Pancreas (tissue), 10 donors: ENCODE measurements at regions not wholly inside any gene's neighbourhood (a gene's known extent, or its start where the extent isn't known, plus 50 kb on each side); places are given as distances from the start of the nearest gene placed in this dataset.

ENCODE experiments used
- ATAC-seq, 4 donors: fragments of 200-7000 bp; cut with Tn5 transposase; one replicate each; pipeline versions ENCODE4 v1.8.0 to v1.9.1; 2020; ENCODE audit warnings: mild to moderate bottlenecking in 4 of 4, moderate library complexity in 4 of 4
- DNase-seq, 6 donors: peaks; one replicate each; pipeline ENCODE4 v3.0.0-alpha.2; 2020
- FAIRE-seq: peaks from 2 replicates; lab custom pipeline; 2012; peaks lifted over from hg19 to GRCh38; lab: Jason Lieb, UNC
- H3K27ac ChIP-seq, 4 donors: fragments of 200-600 bp; sonication (generic); 1 replicate in 3 of 4; 2 replicates in 1 of 4; pipeline versions ENCODE4 v1.5.0 to v1.8.0; 2020
- H3K27me3 ChIP-seq, 4 donors: fragments of 200-600 bp; one replicate each; pipeline ENCODE4 v1.8.0; 2021
- H3K36me3 ChIP-seq, 3 donors: fragments of 200-600 bp; sonication (generic) in 1 of 3; one replicate each; pipeline versions ENCODE4 v1.5.0 to v1.8.0; 2020 to 2021
- H3K4me1 ChIP-seq, 3 donors: fragments of 200-600 bp; one replicate each; pipeline ENCODE4 v1.8.0; 2021
- H3K4me3 ChIP-seq, 4 donors: fragments of 200-600 bp; sonication (generic) in 2 of 4; one replicate each; pipeline versions ENCODE4 v1.5.0 to v1.8.0; 2020 to 2021
- H3K9me3 ChIP-seq, 4 donors: fragments of 200-600 bp; one replicate each; pipeline ENCODE4 v1.8.0; 2021
- WGBS, 2 donors: extraction: QIAGEN DNeasy Blood & Tissue Kit; methylation state at CpG; one replicate each; pipeline ENCODE4 v1.1.7; 2013; 5-methylcytosine and 5-hydroxymethylcytosine counted together
- intact Hi-C, 3 donors: fragments of 100-400 bp; cut with DNase I; formaldehyde crosslinking; loops; one replicate each; pipeline versions ENCODE4 v1.11.1 to v1.14.2; 2022
- TF ChIP-seq, protein P1 (sequence below), 4 donors: fragments of 200-600 bp; sonication (generic) in 3 of 4; IDR thresholded peaks; one replicate each; pipeline versions ENCODE4 v1.5.0 to v1.8.0; 2021; ENCODE audit warnings: antibody characterized with exemption in 4 of 4
- donor health status: healthy with polysubstance abuse.
- donor health status: DM: no; HTN: no; CAD: no; lungs with moderate emphysema.
- donor health status: DM: no; HTN: no; CAD: no.
- donor health status: control.
- donor health status: control.
- donor health status: Bipolar disorder and iron deficiency.
- donor health status: DM: yes; HTN: yes; CAD: no.
- donor health status: DM: no; HTN: no; CAD: no.
- donor health status: DM: no; HTN: no; CAD: no.
- donor health status: DM: yes; HTN: yes; CAD: no.

GRCh38 chr1:58901008-58901407 lies 117.2 kb upstream of the JUN start:
- DNase-seq (no peak), FAIRE-seq (no peak), ATAC-seq (peak in 2 of 4 donors; percentile 1)
- intact Hi-C loops, result no loop called here
- no peaks in the 10 kb centered on the region for H3K36me3 ChIP-seq
- H3K9me3 ChIP-seq, result no peaks in the 10 kb centered on the region
- TF ChIP-seq, protein P1, sequence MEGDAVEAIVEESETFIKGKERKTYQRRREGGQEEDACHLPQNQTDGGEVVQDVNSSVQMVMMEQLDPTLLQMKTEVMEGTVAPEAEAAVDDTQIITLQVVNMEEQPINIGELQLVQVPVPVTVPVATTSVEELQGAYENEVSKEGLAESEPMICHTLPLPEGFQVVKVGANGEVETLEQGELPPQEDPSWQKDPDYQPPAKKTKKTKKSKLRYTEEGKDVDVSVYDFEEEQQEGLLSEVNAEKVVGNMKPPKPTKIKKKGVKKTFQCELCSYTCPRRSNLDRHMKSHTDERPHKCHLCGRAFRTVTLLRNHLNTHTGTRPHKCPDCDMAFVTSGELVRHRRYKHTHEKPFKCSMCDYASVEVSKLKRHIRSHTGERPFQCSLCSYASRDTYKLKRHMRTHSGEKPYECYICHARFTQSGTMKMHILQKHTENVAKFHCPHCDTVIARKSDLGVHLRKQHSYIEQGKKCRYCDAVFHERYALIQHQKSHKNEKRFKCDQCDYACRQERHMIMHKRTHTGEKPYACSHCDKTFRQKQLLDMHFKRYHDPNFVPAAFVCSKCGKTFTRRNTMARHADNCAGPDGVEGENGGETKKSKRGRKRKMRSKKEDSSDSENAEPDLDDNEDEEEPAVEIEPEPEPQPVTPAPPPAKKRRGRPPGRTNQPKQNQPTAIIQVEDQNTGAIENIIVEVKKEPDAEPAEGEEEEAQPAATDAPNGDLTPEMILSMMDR (IDR thresholded peaks at IDR 0.05), result no peak
- peaks cover 7 to 62% (median 60%) of the 10 kb centered on the region in 3 donors for H3K4me1 ChIP-seq
- H3K27ac ChIP-seq, result no peak overlapping the region
- WGBS, 2 donors, result 40 to 46% methylated on average over 1 of the region's 1 CpG
- H3K4me3 ChIP-seq, result no peak overlapping the region
- H3K27me3 ChIP-seq, result no peaks in the 10 kb centered on the region

GRCh38 chr1:58902830-58903513 lies 119.1 kb upstream of the JUN start:
- 11 to 18% methylated on average over 12 of the region's 12 CpGs for WGBS, 2 donors
- no peaks in the 10 kb centered on the region for H3K9me3 ChIP-seq
- ATAC-seq (peak; percentile 0 to 7 (median 6)), DNase-seq (no peak), FAIRE-seq (no peak)
- intact Hi-C loops, result no loop called here
- H3K36me3 ChIP-seq, result no peaks in the 10 kb centered on the region
- H3K27me3 ChIP-seq, result no peaks in the 10 kb centered on the region
- H3K27ac ChIP-seq, result peak overlapping the region; percentile 89 to 98 (median 95)
- peaks cover 0 to 44% (median 43%) of the 10 kb centered on the region in 3 donors for H3K4me1 ChIP-seq
- TF ChIP-seq, protein P1 (IDR thresholded peaks at IDR 0.05), result no peak
- H3K4me3 ChIP-seq, result peak overlapping the region; percentile 30 to 53 (median 38)

- peak overlapping the region; percentile 89 to 98 (median 95) for H3K27ac ChIP-seq
- peak overlapping the region; percentile 30 to 53 (median 38) for H3K4me3 ChIP-seq
- TF ChIP-seq, protein P1 (IDR thresholded peaks at IDR 0.05), result no peak
- no peaks in the 10 kb centered on the region for H3K9me3 ChIP-seq
- H3K4me1 ChIP-seq, result peaks cover 0 to 40% (median 37%) of the 10 kb centered on the region in 3 donors
- FAIRE-seq, result no peak
- no peaks in the 10 kb centered on the region for H3K36me3 ChIP-seq
- intact Hi-C loops, result no loop called here
- H3K27me3 ChIP-seq, result no peaks in the 10 kb centered on the region
- DNase-seq, result peak; percentile 93 to 96 (median 94)
- WGBS, 2 donors, result 0% methylated on average over 63 to 70 of the region's 70 CpGs
- ATAC-seq, result peak; percentile 86 to 94 (median 93)
Observed at GRCh38 chr1:58903514-58904298, 119.9 kb upstream of the JUN start.

GRCh38 chr1:58904299-58905125 lies 120.7 kb upstream of the JUN start:
- peak overlapping the region; percentile 30 to 53 (median 38) for H3K4me3 ChIP-seq
- H3K36me3 ChIP-seq, result no peaks in the 10 kb centered on the region
- DNase-seq (peak in 1 of 6 donors; percentile 10), FAIRE-seq (no peak), ATAC-seq (no peak)
- H3K27me3 ChIP-seq, result no peaks in the 10 kb centered on the region
- WGBS, 2 donors, result 46 to 50% methylated on average over 8 of the region's 8 CpGs
- no peaks in the 10 kb centered on the region for H3K9me3 ChIP-seq
- peak overlapping the region; percentile 89 to 98 (median 95) for H3K27ac ChIP-seq
- intact Hi-C loops, result no loop called here
- TF ChIP-seq, protein P1 (IDR thresholded peaks at IDR 0.05), result no peak
- H3K4me1 ChIP-seq, result peaks cover 0 to 32% (median 29%) of the 10 kb centered on the region in 3 donors
